ENCODE measurements at regions not wholly inside any gene's neighbourhood (a gene's known extent, or its start where the extent isn't known, plus 50 kb on each side); places are given as distances from the start of the nearest gene placed in this dataset.

- DNase-seq (ENCODE audit: low read depth, low spot score): no peak
- no peak for TF ChIP-seq CTCF (IDR thresholded peaks at IDR 0.05; ENCODE audit: insufficient read depth, low read length, missing control alignments)
- ChIA-PET CTCF (no interaction called here), POLR2A (no interaction called here)
- no peak overlapping the region for H3K4me3 ChIP-seq (ENCODE audit: low read depth, low read length)
Observed at GRCh38 chr18:72360634-72361033, 183.5 kb downstream of the CBLN2 start.

- DNase-seq (ENCODE audit: low read depth, low spot score): no peak
- CTCF ChIA-PET: no interaction called here
- no peak for TF ChIP-seq CTCF (IDR thresholded peaks at IDR 0.05; ENCODE audit: insufficient read depth, low read length, missing control alignments)
- no peak overlapping the region for H3K4me3 ChIP-seq (ENCODE audit: low read depth, low read length)
- POLR2A ChIA-PET: no interaction called here
Observed at GRCh38 chr18:72342933-72343332, 201.2 kb downstream of the CBLN2 start.

- no peak overlapping the region for H3K4me3 ChIP-seq (ENCODE audit: low read depth, low read length)
- TF ChIP-seq CTCF (IDR thresholded peaks at IDR 0.05; ENCODE audit: insufficient read depth, low read length, missing control alignments): no peak
- no peak for DNase-seq (ENCODE audit: low read depth, low spot score)
- ChIA-PET CTCF (no interaction called here), POLR2A (no interaction called here)
Observed at GRCh38 chr18:72339976-72340375, 204.2 kb downstream of the CBLN2 start.

DNA sequence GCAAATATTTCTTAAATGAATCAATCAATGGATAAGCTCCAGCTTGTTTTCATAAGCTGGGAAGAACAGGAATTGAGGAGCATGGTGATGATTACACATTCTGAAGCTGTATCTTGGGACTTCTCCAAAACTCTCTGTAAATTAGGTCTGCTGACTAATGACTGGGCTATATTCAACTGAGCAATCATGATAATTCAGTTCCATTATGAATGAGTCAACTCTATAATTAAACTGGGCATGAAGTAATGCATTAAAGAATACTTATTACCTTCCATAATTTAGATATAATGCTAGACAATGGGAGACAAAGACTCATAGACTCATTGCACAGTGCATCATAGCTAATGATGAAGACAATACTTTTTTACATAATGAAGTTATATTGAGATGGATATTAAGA is 207.4 kb downstream of the CBLN2 start:
- DNase-seq (ENCODE audit: low read depth, low spot score): no peak
- TF ChIP-seq CTCF (IDR thresholded peaks at IDR 0.05; ENCODE audit: insufficient read depth, low read length, missing control alignments): no peak
- CTCF ChIA-PET: no interaction called here
- POLR2A ChIA-PET: no interaction called here
- H3K4me3 ChIP-seq (ENCODE audit: low read depth, low read length): no peak overlapping the region

DNA sequence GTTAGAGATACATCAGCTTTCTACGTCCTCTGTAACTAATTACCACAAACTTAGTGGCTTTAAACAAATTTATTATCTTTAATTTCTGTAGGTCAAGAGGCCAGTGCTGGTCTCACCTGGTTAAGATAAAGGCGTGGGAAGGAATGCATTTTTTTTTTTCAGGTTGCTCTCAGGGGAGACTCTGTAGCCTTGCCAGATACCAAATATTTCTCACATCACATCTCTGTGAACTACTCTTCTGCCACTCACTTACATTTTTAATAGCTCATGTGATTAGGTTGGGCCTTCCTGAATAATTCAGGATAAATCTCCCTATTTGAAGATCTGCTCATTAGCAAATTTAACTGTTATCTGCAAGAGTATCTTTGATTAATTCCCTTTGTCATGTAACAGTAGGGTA is 214.6 kb downstream of the CBLN2 start:
- CTCF ChIA-PET: no interaction called here
- POLR2A ChIA-PET: no interaction called here
- TF ChIP-seq CTCF (IDR thresholded peaks at IDR 0.05; ENCODE audit: insufficient read depth, low read length, missing control alignments): no peak
- DNase-seq (ENCODE audit: low read depth, low spot score): no peak
- H3K4me3 ChIP-seq (ENCODE audit: low read depth, low read length): no peak overlapping the region

DNA sequence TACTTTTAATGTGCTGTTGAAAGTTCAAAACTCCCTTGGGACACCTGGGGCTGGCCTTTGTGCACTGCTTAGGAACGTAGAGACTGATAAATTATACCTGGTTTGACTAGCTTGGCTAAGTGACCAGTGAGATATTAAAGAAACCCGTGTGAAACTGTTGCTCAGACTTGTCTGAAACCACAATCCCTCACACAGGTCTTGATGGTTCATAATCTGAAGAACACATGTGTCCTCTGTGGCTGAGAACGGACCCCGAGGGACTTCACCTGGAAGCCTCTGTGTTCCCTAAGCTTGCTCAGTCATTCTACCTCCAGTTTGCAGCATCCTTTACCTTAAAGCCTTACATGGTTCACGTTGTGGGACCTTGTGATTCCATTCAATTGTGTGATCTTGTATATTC is 218.8 kb downstream of the CBLN2 start:
- TF ChIP-seq CTCF (IDR thresholded peaks at IDR 0.05; ENCODE audit: insufficient read depth, low read length, missing control alignments): no peak
- POLR2A ChIA-PET: no interaction called here

More for the DNA sequence above, 218.8 kb downstream of the CBLN2 start:
- DNase-seq (ENCODE audit: low read depth, low spot score): no peak
- H3K4me3 ChIP-seq (ENCODE audit: low read depth, low read length): no peak overlapping the region
- CTCF ChIA-PET: no interaction called here

All from AG04449 (cell line).